ENCODE measurements at regions not wholly inside any gene's neighbourhood (a gene's known extent, or its start where the extent isn't known, plus 50 kb on each side); places are given as distances from the start of the nearest gene placed in this dataset.

DNA sequence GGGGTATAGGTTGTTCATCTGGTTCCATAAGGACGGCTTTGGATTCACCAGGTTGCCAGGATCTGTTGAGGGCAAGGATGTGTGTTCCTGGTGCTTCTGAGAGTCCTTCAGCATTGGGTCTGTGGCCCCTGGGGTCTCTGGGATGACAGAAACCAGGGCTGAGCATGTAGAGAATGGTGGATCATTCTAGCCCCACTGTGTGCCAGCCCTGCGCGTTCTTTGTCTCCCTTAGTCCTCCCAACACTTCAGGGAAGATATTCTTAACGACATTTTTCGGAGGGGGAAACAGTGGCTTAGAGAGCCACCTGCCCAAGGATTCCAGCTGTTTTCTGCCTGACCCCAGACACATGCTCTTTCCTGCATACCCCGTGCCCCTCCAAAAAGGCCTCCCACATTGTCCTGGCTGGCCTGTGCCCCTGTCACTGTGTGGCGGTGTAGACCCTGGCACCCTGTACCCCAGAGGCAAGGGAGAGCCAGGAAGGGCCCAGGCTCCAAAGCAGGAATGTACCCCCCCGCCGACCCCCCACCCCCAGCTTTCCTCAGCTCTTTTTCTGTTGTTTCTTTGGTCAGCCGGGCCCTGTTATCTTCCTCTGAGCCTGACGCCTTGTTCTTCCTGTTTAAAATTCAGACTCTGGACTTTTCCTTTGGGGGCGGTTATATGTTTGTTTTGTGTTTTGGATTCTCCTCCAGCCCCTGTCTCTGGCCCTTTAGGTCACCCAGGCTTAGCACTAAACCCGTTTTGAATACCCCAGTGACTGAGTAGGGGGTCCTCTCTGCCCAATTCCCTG, 57.8 kb upstream of the SMAD6 start:
- Histone ChIP-seq H3K36me3 (no peaks in the 10 kb centered on the region), H3K4me1 (peaks cover 23% of the 10 kb centered on the region), H3K4me3 (no peak overlapping the region), H3K9me3 (no peaks in the 10 kb centered on the region), H3K27me3 (no peaks in the 10 kb centered on the region), H3K27ac (peak overlapping the region; percentile 39)
- intact Hi-C loops (cut with DNase I), result no loop called here
- DNase-seq (ENCODE audit: extremely low spot score in 2 of 2), result no peak
- TF ChIP-seq POLR2AphosphoS5 (IDR thresholded peaks at IDR 0.05; ENCODE audit: insufficient read depth in 1 of 2, low read depth in 1 of 2), result no peak
- TF ChIP-seq, protein P1, sequence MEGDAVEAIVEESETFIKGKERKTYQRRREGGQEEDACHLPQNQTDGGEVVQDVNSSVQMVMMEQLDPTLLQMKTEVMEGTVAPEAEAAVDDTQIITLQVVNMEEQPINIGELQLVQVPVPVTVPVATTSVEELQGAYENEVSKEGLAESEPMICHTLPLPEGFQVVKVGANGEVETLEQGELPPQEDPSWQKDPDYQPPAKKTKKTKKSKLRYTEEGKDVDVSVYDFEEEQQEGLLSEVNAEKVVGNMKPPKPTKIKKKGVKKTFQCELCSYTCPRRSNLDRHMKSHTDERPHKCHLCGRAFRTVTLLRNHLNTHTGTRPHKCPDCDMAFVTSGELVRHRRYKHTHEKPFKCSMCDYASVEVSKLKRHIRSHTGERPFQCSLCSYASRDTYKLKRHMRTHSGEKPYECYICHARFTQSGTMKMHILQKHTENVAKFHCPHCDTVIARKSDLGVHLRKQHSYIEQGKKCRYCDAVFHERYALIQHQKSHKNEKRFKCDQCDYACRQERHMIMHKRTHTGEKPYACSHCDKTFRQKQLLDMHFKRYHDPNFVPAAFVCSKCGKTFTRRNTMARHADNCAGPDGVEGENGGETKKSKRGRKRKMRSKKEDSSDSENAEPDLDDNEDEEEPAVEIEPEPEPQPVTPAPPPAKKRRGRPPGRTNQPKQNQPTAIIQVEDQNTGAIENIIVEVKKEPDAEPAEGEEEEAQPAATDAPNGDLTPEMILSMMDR (IDR thresholded peaks at IDR 0.05), result no peak
- TF ChIP-seq POLR2A (IDR thresholded peaks at IDR 0.05), result no peak

DNA sequence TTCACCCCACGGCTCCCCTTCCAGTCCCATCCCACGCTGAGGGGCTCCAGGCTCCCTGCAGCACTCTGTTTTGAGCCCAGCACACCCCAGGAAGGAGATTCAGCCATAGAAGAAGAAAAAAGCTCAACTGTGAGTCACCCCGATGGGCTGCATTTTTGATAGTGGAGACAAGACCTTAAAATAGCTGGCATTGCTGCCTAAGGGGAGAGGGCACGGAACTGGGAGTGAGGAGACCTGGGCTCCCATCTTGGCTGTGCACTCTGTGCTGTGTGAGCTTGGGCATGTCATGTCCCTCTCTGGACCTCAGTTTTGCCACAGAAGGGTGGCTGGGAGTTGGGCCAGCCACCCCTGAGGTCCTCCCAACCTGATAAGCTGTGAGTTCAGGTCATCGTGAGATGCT, 57.2 kb upstream of the SMAD6 start:
- no peak for DNase-seq (ENCODE audit: extremely low spot score in 2 of 2)
- intact Hi-C loops (cut with DNase I), result no loop called here
- Histone ChIP-seq H3K9me3 (no peaks in the 10 kb centered on the region), H3K27ac (peak overlapping the region; percentile 39), H3K36me3 (no peaks in the 10 kb centered on the region), H3K4me3 (no peak overlapping the region), H3K27me3 (no peaks in the 10 kb centered on the region), H3K4me1 (peaks cover 23% of the 10 kb centered on the region)
- TF ChIP-seq, protein P1 (IDR thresholded peaks at IDR 0.05), result no peak

DNA sequence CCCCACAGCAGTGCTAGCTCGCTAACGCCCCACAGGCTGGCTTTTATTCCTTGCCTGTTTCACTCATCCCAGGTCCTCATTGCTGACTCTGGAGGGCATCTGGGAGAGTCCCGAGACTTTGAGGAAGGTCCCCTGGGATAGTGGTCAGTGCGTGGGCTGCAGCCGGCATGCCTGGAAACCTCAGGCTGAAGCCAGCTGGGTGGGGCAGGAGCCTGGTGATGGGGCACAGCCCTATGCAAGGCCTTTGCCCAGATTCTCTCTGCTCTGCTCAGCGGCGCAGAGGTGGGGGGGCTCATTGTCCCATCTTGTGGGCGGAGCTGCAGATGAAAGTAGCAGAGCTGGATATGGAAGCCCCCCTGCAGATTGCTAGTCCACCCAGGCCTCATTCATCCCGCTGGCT, 55.7 kb upstream of the SMAD6 start:
- Histone ChIP-seq H3K27me3 (no peaks in the 10 kb centered on the region), H3K4me1 (peaks cover 23% of the 10 kb centered on the region), H3K27ac (no peak overlapping the region), H3K4me3 (no peak overlapping the region), H3K36me3 (no peaks in the 10 kb centered on the region), H3K9me3 (no peaks in the 10 kb centered on the region)
- intact Hi-C loops (cut with DNase I), result no loop called here
- DNase-seq (ENCODE audit: extremely low spot score in 2 of 2), result no peak
- TF ChIP-seq POLR2AphosphoS5 (IDR thresholded peaks at IDR 0.05; ENCODE audit: insufficient read depth in 1 of 2, low read depth in 1 of 2), result no peak
- TF ChIP-seq, protein P1 (IDR thresholded peaks at IDR 0.05), result no peak
- no peak for TF ChIP-seq POLR2A (IDR thresholded peaks at IDR 0.05)

DNA sequence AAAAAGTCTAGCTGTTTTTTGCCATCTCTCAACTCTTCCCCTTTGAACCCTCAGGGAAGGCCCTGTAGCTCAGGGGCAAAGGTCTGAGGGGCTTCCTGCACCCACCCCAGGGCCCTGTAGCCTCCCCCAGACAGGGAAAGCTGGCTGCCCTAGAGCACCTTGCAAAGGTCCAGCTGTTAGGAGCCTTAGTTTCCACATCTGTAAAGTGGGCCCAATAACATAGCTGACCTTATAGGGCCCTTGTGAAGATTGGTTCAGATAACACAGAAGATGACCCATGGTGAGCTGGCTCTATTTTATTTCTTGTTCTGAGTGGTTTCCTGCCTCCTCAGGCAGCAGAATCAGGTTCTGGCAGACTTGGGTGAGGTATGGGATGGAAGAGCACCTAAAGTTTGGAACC, 55.2 kb upstream of the SMAD6 start:
- no peak for DNase-seq (ENCODE audit: extremely low spot score in 2 of 2)
- intact Hi-C loops (cut with DNase I), result no loop called here
- H3K36me3 ChIP-seq, result no peaks in the 10 kb centered on the region
- no peaks in the 10 kb centered on the region for H3K9me3 ChIP-seq
- H3K4me3 ChIP-seq, result no peak overlapping the region
- no peak for TF ChIP-seq POLR2AphosphoS5 (IDR thresholded peaks at IDR 0.05; ENCODE audit: insufficient read depth in 1 of 2, low read depth in 1 of 2)
- no peak for TF ChIP-seq POLR2A (IDR thresholded peaks at IDR 0.05)
- TF ChIP-seq, protein P1 (IDR thresholded peaks at IDR 0.05), result no peak
- no peaks in the 10 kb centered on the region for H3K27me3 ChIP-seq
- peaks cover 23% of the 10 kb centered on the region for H3K4me1 ChIP-seq
- no peak overlapping the region for H3K27ac ChIP-seq

DNA sequence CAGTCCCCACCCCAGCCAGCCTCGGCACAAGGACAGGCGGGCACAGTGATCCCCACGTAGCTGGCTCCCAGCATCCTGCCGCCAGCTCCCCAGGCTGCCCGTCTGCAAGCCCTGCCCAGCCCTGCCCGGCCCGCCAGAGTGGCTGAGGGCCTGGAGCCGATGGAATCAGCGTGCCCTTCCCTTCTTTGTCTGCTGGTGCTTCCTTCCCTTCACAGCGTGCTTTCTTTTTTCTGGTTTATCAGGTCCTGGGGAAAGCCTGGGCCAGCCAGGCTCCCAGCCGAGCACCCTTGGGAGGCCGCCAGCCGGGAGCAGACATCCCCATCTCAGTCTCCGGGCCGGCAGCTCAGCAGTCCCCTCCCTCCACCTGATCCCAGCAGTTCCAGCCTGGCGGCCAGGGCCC, 54.7 kb upstream of the SMAD6 start:
- peaks cover 20% of the 10 kb centered on the region for H3K4me1 ChIP-seq
- intact Hi-C loops (cut with DNase I), result no loop called here
- H3K36me3 ChIP-seq, result no peaks in the 10 kb centered on the region
- H3K27me3 ChIP-seq, result no peaks in the 10 kb centered on the region
- H3K4me3 ChIP-seq, result no peak overlapping the region
- no peak for DNase-seq (ENCODE audit: extremely low spot score in 2 of 2)
- H3K9me3 ChIP-seq, result no peaks in the 10 kb centered on the region
- H3K27ac ChIP-seq, result peak overlapping the region; percentile 29
- no peak for TF ChIP-seq POLR2AphosphoS5 (IDR thresholded peaks at IDR 0.05; ENCODE audit: insufficient read depth in 1 of 2, low read depth in 1 of 2)
- TF ChIP-seq, protein P1 (IDR thresholded peaks at IDR 0.05), result no peak
